HepG2 (cell line): ENCODE measurements at regions not wholly inside any gene's neighbourhood (a gene's known extent, or its start where the extent isn't known, plus 50 kb on each side); places are given as distances from the start of the nearest gene placed in this dataset.

Experiments used
- ATAC-seq: fragments of 200-7000 bp; cut with Tn5 transposase; 3 replicates; pipeline ENCODE4 v1.9.1; 2020; ENCODE audit warnings: mild to moderate bottlenecking, moderate library complexity
- BruUV-seq: library from RNA; stranded (reverse); fragments of 400-500 nt; replicated peaks from 2 replicates; lab custom pipeline; 2021; lab: Mats Ljungman, UMichigan
- CTCF ChIA-PET: fragments of 300-600 bp; formaldehyde crosslinking; extraction: SDS; loops from one replicate; lab custom pipeline; 2021; ENCODE audit warnings: low total read pairs, inconsistent platforms, low intra/inter-chr PET ratio; lab: Yijun Ruan, JAX
- POLR2A ChIA-PET: fragments of 350-600 bp; sonication (Branson Sonifier 250); formaldehyde crosslinking; loops from one replicate; lab custom pipeline; 2020; ENCODE audit warnings: antibody characterized with exemption, inconsistent platforms; lab: Yijun Ruan, JAX
- DNase-seq: peaks from one replicate; pipeline ENCODE4 v3.0.0-alpha.2; 2015; ENCODE audit warnings: low spot score
- FAIRE-seq: peaks from 3 replicates; lab custom pipeline; 2011; peaks lifted over from hg19 to GRCh38; lab: Jason Lieb, UNC
- H2AFZ ChIP-seq: one replicate; pipeline ENCODE4 v1.6.1; 2011; ENCODE audit warnings: low read length, inconsistent platforms
- H3K27ac ChIP-seq: fragments of 300-600 bp; 3 replicates; pipeline ENCODE4 v1.8.0; 2011; ENCODE audit warnings: mixed run types, mild to moderate bottlenecking, mixed read lengths, low read length, inconsistent platforms; ENCODE audit not compliant: insufficient read depth; ENCODE audit errors: extremely low read length
- H3K27me3 ChIP-seq, 2 experiments: fragments of 200-600 bp in 1 of 2; 2 replicates in 1 of 2; 3 replicates in 1 of 2; pipeline versions ENCODE4 v1.6.0 to v1.8.0; 2011; ENCODE audit warnings: low read length in 2 of 2, mild to moderate bottlenecking in 2 of 2, moderate library complexity in 2 of 2, inconsistent platforms in 1 of 2; ENCODE audit not compliant: insufficient read depth in 2 of 2, control insufficient read depth in 1 of 2
- H3K36me3 ChIP-seq, 2 experiments: fragments of 200-600 bp in 1 of 2; replicated peaks in 1 of 2; 2 replicates in 1 of 2; 3 replicates in 1 of 2; pipeline versions ENCODE4 v1.5.1 to v1.8.0; 2011; ENCODE audit warnings: low read length in 2 of 2, inconsistent platforms in 1 of 2; ENCODE audit not compliant: insufficient read depth in 2 of 2, control insufficient read depth in 1 of 2
- H3K4me1 ChIP-seq: 2 replicates; pipeline ENCODE4 v1.5.1; 2012; ENCODE audit warnings: low read length, inconsistent platforms; ENCODE audit not compliant: insufficient read depth
- H3K4me2 ChIP-seq: 2 replicates; pipeline ENCODE4 v1.6.0; 2011; ENCODE audit warnings: low read depth, low read length, inconsistent platforms
- H3K4me3 ChIP-seq, 3 experiments: fragments of 200-600 bp in 1 of 3; sonication (generic), shearing (Covaris generic) in 1 of 3; replicated peaks in 1 of 3; 2 replicates each; pipeline ENCODE4 v1.5.1; 2011 to 2016; ENCODE audit warnings: low read length in 3 of 3, inconsistent platforms in 2 of 3, low read depth in 2 of 3, mild to moderate bottlenecking in 2 of 3, control low read depth in 1 of 3, mixed read lengths in 1 of 3; ENCODE audit not compliant: insufficient read depth in 1 of 3
- H3K79me2 ChIP-seq: one replicate; pipeline ENCODE4 v1.6.1; 2011; ENCODE audit warnings: low read length, inconsistent platforms; ENCODE audit not compliant: insufficient read depth
- H3K9ac ChIP-seq: 2 replicates; pipeline ENCODE4 v1.6.0; 2011; ENCODE audit warnings: mild to moderate bottlenecking, low read depth, low read length, inconsistent platforms; ENCODE audit not compliant: insufficient read depth
- H3K9me3 ChIP-seq: 2 replicates; pipeline ENCODE4 v1.5.1; 2012; ENCODE audit warnings: mild to moderate bottlenecking, low read length
- H4K20me1 ChIP-seq: 2 replicates; pipeline ENCODE4 v1.6.0; 2011; ENCODE audit warnings: inconsistent platforms, mild to moderate bottlenecking, low read length, moderate library complexity; ENCODE audit not compliant: insufficient read depth
- ARHGAP35 ChIP-seq: sonication (generic); formaldehyde crosslinking; IDR thresholded peaks from 2 replicates; pipeline ENCODE4 v1.9.0; 2022; ENCODE audit warnings: mild to moderate bottlenecking, inconsistent platforms, moderate library complexity, missing genetic modification reagents, borderline replicate concordance
- GABPB1 ChIP-seq: IDR thresholded peaks from 2 replicates; pipeline ENCODE4 v1.6.1; 2016; ENCODE audit warnings: mild to moderate bottlenecking, missing genetic modification reagents, moderate library complexity, missing compliant biosample characterization
- GTF2F1 ChIP-seq: fragments of 150-350 bp; IDR thresholded peaks from 2 replicates; pipeline ENCODE4 v1.6.1; 2014; ENCODE audit warnings: low read length
- RERE ChIP-seq: IDR thresholded peaks from 2 replicates; pipeline ENCODE4 v1.6.1; 2016; ENCODE audit warnings: low read depth, missing genetic modification reagents, missing compliant biosample characterization
- SMAD1 ChIP-seq: sonication (generic); formaldehyde crosslinking; IDR thresholded peaks from 2 replicates; pipeline ENCODE4 v1.4.0; 2020; ENCODE audit warnings: missing genetic modification reagents, low read depth, mild to moderate bottlenecking, borderline replicate concordance
- ZBTB21 ChIP-seq: sonication (generic); formaldehyde crosslinking; IDR thresholded peaks from 2 replicates; pipeline ENCODE4 v1.4.0; 2020; ENCODE audit warnings: missing genetic modification reagents
- ZSCAN5A ChIP-seq: sonication (generic); formaldehyde crosslinking; IDR thresholded peaks from 2 replicates; pipeline ENCODE4 v1.8.0; 2022; ENCODE audit warnings: mild to moderate bottlenecking, missing genetic modification reagents, borderline replicate concordance
- WGBS: methylation state at CpG from one replicate; pipeline ENCODE4 v1.1.6; 2017; ENCODE audit warnings: low lambda C conversion rate; 5-methylcytosine and 5-hydroxymethylcytosine counted together
- in situ Hi-C: cut with HindIII; loops from 2 replicates; pipeline ENCODE4 v1.10.0; 2017; ENCODE audit warnings: low pct_unique_long_range_greater_than_20kb; ENCODE audit not compliant: extremely low pct_ligation_motif_present
- intact Hi-C: fragments of 100-400 bp; cut with micrococcal nuclease; formaldehyde crosslinking; loops from one replicate; pipeline ENCODE4 v1.10.0; 2022; ENCODE audit not compliant: unreplicated experiment
- TF ChIP-seq, protein P1 (sequence below): sonication (generic); formaldehyde crosslinking; IDR thresholded peaks from 2 replicates; pipeline ENCODE4 v1.5.0; 2020; ENCODE audit warnings: mild to moderate bottlenecking, missing genetic modification reagents, borderline replicate concordance

DNA sequence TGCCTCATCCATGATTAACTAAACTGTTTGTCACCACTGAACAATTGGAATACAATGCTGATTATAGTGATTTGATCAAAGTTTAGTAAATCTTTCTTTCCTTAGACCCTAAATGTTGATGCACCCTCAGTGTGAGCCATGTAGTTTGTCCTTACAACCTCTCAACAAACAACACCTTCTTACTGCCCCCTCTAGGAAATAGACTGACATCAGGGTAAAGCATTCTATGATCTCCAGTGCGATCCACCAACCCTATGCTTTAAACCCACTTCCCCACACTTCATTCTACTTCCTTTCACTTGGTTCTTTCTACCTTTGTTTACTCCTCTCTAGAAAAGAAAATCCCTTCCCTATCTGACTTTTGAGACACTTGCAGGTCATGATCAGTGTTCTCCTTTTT is 1842.5 kb upstream of the PRR20A start:
- Histone ChIP-seq H2AFZ (no peak overlapping the region), H3K4me2 (no peak overlapping the region), H3K36me3 (no peaks in the 10 kb centered on the region), H3K4me1 (0 out of 2 replicates have a peak, but pooled peaks cover 5% of the 10 kb centered on the region), H3K4me3 (no peak overlapping the region), H3K9me3 (peaks cover 36% of the 10 kb centered on the region), H3K9ac (no peak overlapping the region), H3K27me3 (no peaks in the 10 kb centered on the region; a peak in 1 of 5 replicates), H3K79me2 (no peaks in the 10 kb centered on the region), H4K20me1 (no peaks in the 10 kb centered on the region), H3K27ac (no peak overlapping the region)
- ChIA-PET CTCF (no interaction called here), POLR2A (no interaction called here)
- 50% methylated on average over 1 of the region's 1 CpG for WGBS
- BruUV-seq: no TSS peak
- ATAC-seq (no peak), DNase-seq (no peak), FAIRE-seq (no peak)
- intact Hi-C loops (no loop called here), in situ Hi-C loops (no loop called here)
- TF ChIP-seq ZBTB21 (CRISPR knock-in tag) (no peak), ARHGAP35 (no peak), GTF2F1 (no peak), RERE (CRISPR knock-in tag) (no peak), ZSCAN5A (no peak), SMAD1 (CRISPR knock-in tag) (no peak), GABPB1 (CRISPR knock-in tag) (no peak)
- TF ChIP-seq, protein P1, sequence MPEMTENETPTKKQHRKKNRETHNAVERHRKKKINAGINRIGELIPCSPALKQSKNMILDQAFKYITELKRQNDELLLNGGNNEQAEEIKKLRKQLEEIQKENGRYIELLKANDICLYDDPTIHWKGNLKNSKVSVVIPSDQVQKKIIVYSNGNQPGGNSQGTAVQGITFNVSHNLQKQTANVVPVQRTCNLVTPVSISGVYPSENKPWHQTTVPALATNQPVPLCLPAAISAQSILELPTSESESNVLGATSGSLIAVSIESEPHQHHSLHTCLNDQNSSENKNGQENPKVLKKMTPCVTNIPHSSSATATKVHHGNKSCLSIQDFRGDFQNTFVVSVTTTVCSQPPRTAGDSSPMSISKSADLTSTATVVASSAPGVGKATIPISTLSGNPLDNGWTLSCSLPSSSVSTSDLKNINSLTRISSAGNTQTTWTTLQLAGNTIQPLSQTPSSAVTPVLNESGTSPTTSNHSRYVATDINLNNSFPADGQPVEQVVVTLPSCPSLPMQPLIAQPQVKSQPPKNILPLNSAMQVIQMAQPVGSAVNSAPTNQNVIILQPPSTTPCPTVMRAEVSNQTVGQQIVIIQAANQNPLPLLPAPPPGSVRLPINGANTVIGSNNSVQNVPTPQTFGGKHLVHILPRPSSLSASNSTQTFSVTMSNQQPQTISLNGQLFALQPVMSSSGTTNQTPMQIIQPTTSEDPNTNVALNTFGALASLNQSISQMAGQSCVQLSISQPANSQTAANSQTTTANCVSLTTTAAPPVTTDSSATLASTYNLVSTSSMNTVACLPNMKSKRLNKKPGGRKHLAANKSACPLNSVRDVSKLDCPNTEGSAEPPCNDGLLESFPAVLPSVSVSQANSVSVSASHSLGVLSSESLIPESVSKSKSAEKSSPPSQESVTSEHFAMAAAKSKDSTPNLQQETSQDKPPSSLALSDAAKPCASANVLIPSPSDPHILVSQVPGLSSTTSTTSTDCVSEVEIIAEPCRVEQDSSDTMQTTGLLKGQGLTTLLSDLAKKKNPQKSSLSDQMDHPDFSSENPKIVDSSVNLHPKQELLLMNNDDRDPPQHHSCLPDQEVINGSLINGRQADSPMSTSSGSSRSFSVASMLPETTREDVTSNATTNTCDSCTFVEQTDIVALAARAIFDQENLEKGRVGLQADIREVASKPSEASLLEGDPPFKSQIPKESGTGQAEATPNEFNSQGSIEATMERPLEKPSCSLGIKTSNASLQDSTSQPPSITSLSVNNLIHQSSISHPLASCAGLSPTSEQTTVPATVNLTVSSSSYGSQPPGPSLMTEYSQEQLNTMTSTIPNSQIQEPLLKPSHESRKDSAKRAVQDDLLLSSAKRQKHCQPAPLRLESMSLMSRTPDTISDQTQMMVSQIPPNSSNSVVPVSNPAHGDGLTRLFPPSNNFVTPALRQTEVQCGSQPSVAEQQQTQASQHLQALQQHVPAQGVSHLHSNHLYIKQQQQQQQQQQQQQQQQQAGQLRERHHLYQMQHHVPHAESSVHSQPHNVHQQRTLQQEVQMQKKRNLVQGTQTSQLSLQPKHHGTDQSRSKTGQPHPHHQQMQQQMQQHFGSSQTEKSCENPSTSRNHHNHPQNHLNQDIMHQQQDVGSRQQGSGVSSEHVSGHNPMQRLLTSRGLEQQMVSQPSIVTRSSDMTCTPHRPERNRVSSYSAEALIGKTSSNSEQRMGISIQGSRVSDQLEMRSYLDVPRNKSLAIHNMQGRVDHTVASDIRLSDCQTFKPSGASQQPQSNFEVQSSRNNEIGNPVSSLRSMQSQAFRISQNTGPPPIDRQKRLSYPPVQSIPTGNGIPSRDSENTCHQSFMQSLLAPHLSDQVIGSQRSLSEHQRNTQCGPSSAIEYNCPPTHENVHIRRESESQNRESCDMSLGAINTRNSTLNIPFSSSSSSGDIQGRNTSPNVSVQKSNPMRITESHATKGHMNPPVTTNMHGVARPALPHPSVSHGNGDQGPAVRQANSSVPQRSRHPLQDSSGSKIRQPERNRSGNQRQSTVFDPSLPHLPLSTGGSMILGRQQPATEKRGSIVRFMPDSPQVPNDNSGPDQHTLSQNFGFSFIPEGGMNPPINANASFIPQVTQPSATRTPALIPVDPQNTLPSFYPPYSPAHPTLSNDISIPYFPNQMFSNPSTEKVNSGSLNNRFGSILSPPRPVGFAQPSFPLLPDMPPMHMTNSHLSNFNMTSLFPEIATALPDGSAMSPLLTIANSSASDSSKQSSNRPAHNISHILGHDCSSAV (CRISPR knock-in tag): no peak
